Hepatocyte (in vitro differentiated cells): ENCODE measurements at regions not wholly inside any gene's neighbourhood (a gene's known extent, or its start where the extent isn't known, plus 50 kb on each side); places are given as distances from the start of the nearest gene placed in this dataset.
"Not testable (repeated sequence)": the region's sequence is repeated elsewhere in the genome, so short reads cannot be mapped to it uniquely, and the experiment has no call there.

Experiments
- DNase-seq: peaks from one replicate; pipeline ENCODE4 v3.0.0-alpha.2; 2016; ENCODE audit warnings: low spot score
- H2AFZ ChIP-seq: fragments of 200-600 bp; sonication (generic); 2 replicates; pipeline ENCODE4 v1.6.0; 2016; ENCODE audit warnings: antibody characterized with exemption, mild to moderate bottlenecking
- H3K27ac ChIP-seq: fragments of 200-600 bp; sonication (generic); 2 replicates; pipeline ENCODE4 v1.5.1; 2016; ENCODE audit warnings: mild to moderate bottlenecking
- H3K27me3 ChIP-seq: fragments of 200-600 bp; sonication (generic); 2 replicates; pipeline ENCODE4 v1.6.1; 2016
- H3K36me3 ChIP-seq: fragments of 200-600 bp; sonication (generic); replicated peaks from 2 replicates; pipeline ENCODE4 v1.5.1; 2016; ENCODE audit warnings: low read depth; ENCODE audit not compliant: insufficient read depth
- H3K4me1 ChIP-seq: fragments of 200-600 bp; sonication (generic); 2 replicates; pipeline ENCODE4 v1.5.1; 2016; ENCODE audit warnings: mild to moderate bottlenecking, moderate library complexity; ENCODE audit not compliant: insufficient read depth
- H3K4me2 ChIP-seq: fragments of 200-600 bp; sonication (generic); 2 replicates; pipeline ENCODE4 v1.6.0; 2016
- H3K4me3 ChIP-seq: fragments of 200-600 bp; sonication (generic); 2 replicates; pipeline ENCODE4 v1.5.1; 2016; ENCODE audit warnings: mild to moderate bottlenecking
- H3K79me2 ChIP-seq: fragments of 200-600 bp; sonication (generic); 2 replicates; pipeline ENCODE4 v1.6.0; 2017; ENCODE audit warnings: mild to moderate bottlenecking
- H3K9me2 ChIP-seq: fragments of 200-600 bp; sonication (generic); replicated peaks from 2 replicates; pipeline ENCODE4 v1.6.0; 2017; ENCODE audit warnings: mild to moderate bottlenecking; ENCODE audit not compliant: insufficient read depth
- H3K9me3 ChIP-seq: fragments of 200-600 bp; sonication (generic); 2 replicates; pipeline ENCODE4 v1.5.1; 2016; ENCODE audit warnings: low read depth, mild to moderate bottlenecking
- H4K20me1 ChIP-seq: fragments of 200-600 bp; sonication (generic); 2 replicates; pipeline ENCODE4 v1.6.0; 2016; ENCODE audit warnings: mild to moderate bottlenecking; ENCODE audit not compliant: insufficient read depth, poor library complexity, severe bottlenecking
- CTCF ChIP-seq: fragments of 200-600 bp; sonication (generic); IDR thresholded peaks from 2 replicates; pipeline ENCODE4 v1.5.1; 2016; ENCODE audit warnings: antibody characterized with exemption, mild to moderate bottlenecking; ENCODE audit not compliant: poor library complexity
- WGBS: methylation state at CpG from one replicate; pipeline ENCODE4 v1.1.6; 2016; ENCODE audit warnings: low lambda C conversion rate; ENCODE audit errors: missing lambda C conversion rate; 5-methylcytosine and 5-hydroxymethylcytosine counted together

- H3K9me2 ChIP-seq, H3K9me3 ChIP-seq, H2AFZ ChIP-seq, H3K79me2 ChIP-seq, H3K4me3 ChIP-seq, H4K20me1 ChIP-seq, H3K27me3 ChIP-seq, H3K4me1 ChIP-seq, H3K36me3 ChIP-seq, DNase-seq, H3K27ac ChIP-seq: not testable (repeated sequence)
- peak overlapping the region; percentile 86 for H3K4me2 ChIP-seq
- 79% methylated on average over 4 of the region's 4 CpGs for WGBS
These were observed 135.1 kb downstream of the FOXD4L6 start for GRCh38 chr9:40993375-40993774.

GRCh38 chr9:40992472-40992821 is 136.0 kb downstream of the FOXD4L6 start:
- H2AFZ ChIP-seq: peak overlapping the region; percentile 97
- not testable (repeated sequence) for H3K9me2 ChIP-seq, H3K4me1 ChIP-seq, H3K27me3 ChIP-seq, H4K20me1 ChIP-seq, H3K9me3 ChIP-seq, H3K79me2 ChIP-seq, H3K36me3 ChIP-seq
- H3K4me2 ChIP-seq: peak overlapping the region; percentile 86
- WGBS: 43% methylated on average over 25 of the region's 25 CpGs
- peak overlapping the region; percentile 96 for H3K4me3 ChIP-seq
- H3K27ac ChIP-seq: peak overlapping the region; percentile 89
- peak; percentile 31 for DNase-seq

GRCh38 chr9:40991741-40992471 is 136.6 kb downstream of the FOXD4L6 start:
- peak overlapping the region; percentile 97 for H2AFZ ChIP-seq
- TF ChIP-seq CTCF: peak; percentile 76
- not testable (repeated sequence) for H4K20me1 ChIP-seq, H3K36me3 ChIP-seq, H3K9me2 ChIP-seq, H3K9me3 ChIP-seq, H3K79me2 ChIP-seq, H3K27me3 ChIP-seq, H3K4me1 ChIP-seq
- H3K27ac ChIP-seq: peak overlapping the region; percentile 89
- peak overlapping the region; percentile 86 for H3K4me2 ChIP-seq
- DNase-seq: peak; percentile 96
- WGBS: 57% methylated on average over 54 of the region's 54 CpGs
- H3K4me3 ChIP-seq: peak overlapping the region; percentile 96

- H3K79me2 ChIP-seq, H3K9me3 ChIP-seq, H4K20me1 ChIP-seq, H3K4me1 ChIP-seq, H3K27me3 ChIP-seq, H3K36me3 ChIP-seq, DNase-seq, H3K9me2 ChIP-seq: not testable (repeated sequence)
- Histone ChIP-seq H3K27ac (peak overlapping the region; percentile 89), H3K4me3 (peak overlapping the region; percentile 35), H3K4me2 (peak overlapping the region; percentile 71), H2AFZ (peak overlapping the region; percentile 82)
- WGBS: 66% methylated on average over 20 of the region's 20 CpGs
These were observed 137.3 kb downstream of the FOXD4L6 start for GRCh38 chr9:40991100-40991740.

GRCh38 chr9:40986332-40986731 is 142.1 kb downstream of the FOXD4L6 start:
- not testable (repeated sequence) for H3K27ac ChIP-seq, H3K9me3 ChIP-seq, H4K20me1 ChIP-seq, H3K27me3 ChIP-seq, DNase-seq, H3K36me3 ChIP-seq, H3K9me2 ChIP-seq, H3K4me3 ChIP-seq, H2AFZ ChIP-seq, H3K4me2 ChIP-seq, H3K4me1 ChIP-seq, H3K79me2 ChIP-seq
- 67% methylated on average over 2 of the region's 2 CpGs for WGBS

GRCh38 chr9:40975351-40975750 is 153.1 kb downstream of the FOXD4L6 start:
- H3K9me3 ChIP-seq, H3K4me2 ChIP-seq, H3K4me3 ChIP-seq, H3K9me2 ChIP-seq, H3K27ac ChIP-seq, DNase-seq, H3K79me2 ChIP-seq, H3K4me1 ChIP-seq, H3K27me3 ChIP-seq, H3K36me3 ChIP-seq, H2AFZ ChIP-seq, H4K20me1 ChIP-seq: not testable (repeated sequence)
- 87% methylated on average over 17 of the region's 17 CpGs for WGBS

GRCh38 chr9:40974912-40975311 is 153.6 kb downstream of the FOXD4L6 start:
- H3K27ac ChIP-seq, H4K20me1 ChIP-seq, H3K9me3 ChIP-seq, H3K27me3 ChIP-seq, H3K36me3 ChIP-seq, H3K4me1 ChIP-seq, H3K4me3 ChIP-seq, H2AFZ ChIP-seq, H3K79me2 ChIP-seq, H3K4me2 ChIP-seq, DNase-seq, H3K9me2 ChIP-seq: not testable (repeated sequence)
- 86% methylated on average over 10 of the region's 10 CpGs for WGBS

GRCh38 chr9:40971773-40972172 is 156.7 kb downstream of the FOXD4L6 start:
- not testable (repeated sequence) for H3K4me2 ChIP-seq, H3K4me1 ChIP-seq, H4K20me1 ChIP-seq, H3K4me3 ChIP-seq, H3K36me3 ChIP-seq, H3K79me2 ChIP-seq, H2AFZ ChIP-seq, H3K27ac ChIP-seq, DNase-seq, H3K9me3 ChIP-seq, H3K9me2 ChIP-seq, H3K27me3 ChIP-seq
- 46% methylated on average over 3 of the region's 3 CpGs for WGBS
